H54 (cell line): ENCODE measurements at regions not wholly inside any gene's neighbourhood (a gene's known extent, or its start where the extent isn't known, plus 50 kb on each side); places are given as distances from the start of the nearest gene placed in this dataset.

Experiments
- DNase-seq: peaks from one replicate; pipeline ENCODE4 v3.0.0; 2011; ENCODE audit warnings: low spot score, mixed read lengths; ENCODE audit not compliant: insufficient read length
- FAIRE-seq: peaks from 3 replicates; lab custom pipeline; 2011; peaks lifted over from hg19 to GRCh38; lab: Jason Lieb, UNC
- POLR2A ChIP-seq: IDR thresholded peaks from 2 replicates; pipeline ENCODE4 v1.6.1; 2011; ENCODE audit warnings: low read depth, mild to moderate bottlenecking, low read length

- no peak for TF ChIP-seq POLR2A
- DNase-seq (no peak), FAIRE-seq (no peak)
Measured at GRCh38 chr16:52293204-52293603, 253.7 kb downstream of the TOX3 start.

DNA sequence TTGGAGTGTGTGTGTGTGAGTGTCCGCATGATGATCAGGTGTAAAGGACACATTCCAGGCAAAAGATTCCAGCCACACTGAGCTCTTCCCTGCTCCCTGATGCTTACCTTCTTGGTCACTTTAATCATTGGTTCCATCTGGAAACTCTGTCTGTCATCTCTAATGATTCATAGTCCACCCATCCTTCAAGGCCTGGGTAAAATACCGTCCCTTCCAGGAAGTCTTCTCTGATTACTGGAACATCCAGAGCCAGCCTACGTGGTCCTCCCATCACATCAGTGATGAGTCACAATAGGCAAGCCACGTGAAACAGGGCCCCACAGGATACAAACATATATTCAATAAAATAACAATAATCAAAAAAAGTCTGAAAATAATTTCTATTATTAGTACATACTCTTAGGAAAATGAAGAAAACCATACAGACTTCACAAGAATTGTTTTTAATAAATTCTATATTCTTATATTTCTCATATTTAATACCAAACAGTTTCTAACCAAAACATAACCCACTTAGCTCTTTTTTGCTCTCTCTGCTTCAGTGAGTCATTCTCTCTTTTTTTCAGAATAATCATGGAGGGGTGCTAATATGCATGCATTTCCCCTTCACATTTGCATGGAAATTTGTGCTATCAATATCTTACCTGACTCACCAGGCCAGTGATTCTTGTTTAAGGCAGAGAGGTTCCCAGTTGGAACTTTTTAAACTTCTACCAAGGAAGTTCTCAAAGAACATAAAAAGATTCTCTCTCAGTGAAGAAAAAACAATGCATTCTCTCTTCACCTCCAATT lies 263.2 kb downstream of the TOX3 start:
- FAIRE-seq (no peak), DNase-seq (no peak)
- no peak for TF ChIP-seq POLR2A

DNA sequence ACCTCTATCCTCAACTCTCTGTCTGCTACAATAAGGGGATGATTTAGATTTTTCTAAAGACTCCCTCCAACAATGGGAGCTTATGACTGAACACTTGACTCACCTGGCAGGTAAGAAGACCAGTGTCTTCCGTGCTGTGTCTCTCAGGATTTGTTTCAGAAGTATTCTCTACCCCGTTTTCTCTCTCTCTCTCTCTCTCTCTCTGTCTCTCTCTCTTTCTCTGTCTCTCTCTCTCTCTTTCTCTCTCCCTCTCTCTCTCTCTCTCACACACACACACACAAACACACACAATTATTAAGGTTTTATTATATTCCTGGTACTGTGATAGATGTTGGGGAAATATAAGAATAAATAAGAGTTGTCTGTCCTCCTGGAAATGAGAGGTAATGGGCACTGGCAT lies 263.9 kb downstream of the TOX3 start:
- no peak for FAIRE-seq
- DNase-seq, result no peak
- no peak for TF ChIP-seq POLR2A

GRCh38 chr16:52280086-52280485 lies 266.9 kb downstream of the TOX3 start:
- no peak for FAIRE-seq
- TF ChIP-seq POLR2A, result no peak
- no peak for DNase-seq

- TF ChIP-seq POLR2A, result no peak
- DNase-seq, result no peak
- no peak for FAIRE-seq
Measured at GRCh38 chr16:52271088-52271750, 275.7 kb downstream of the TOX3 start.

DNA sequence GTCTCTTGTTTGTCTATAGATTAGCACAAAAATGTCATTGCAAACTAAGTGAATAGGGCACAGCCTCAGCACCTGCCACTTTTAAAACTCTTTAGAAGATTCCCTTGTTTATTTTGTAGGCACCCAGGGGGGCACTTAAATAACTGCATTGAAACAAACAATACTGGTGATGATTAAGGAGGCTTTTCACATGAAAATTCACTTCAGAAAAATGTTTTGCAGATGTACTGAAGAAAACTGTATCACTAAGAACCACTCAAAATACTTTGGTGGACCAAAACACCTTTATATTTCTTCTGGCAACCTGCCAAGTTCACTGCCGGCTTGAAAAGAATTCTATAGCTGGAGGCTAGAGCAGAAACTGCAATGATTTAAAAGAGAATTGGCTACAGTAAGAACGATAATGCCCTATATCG lies 281.5 kb downstream of the TOX3 start:
- TF ChIP-seq POLR2A, result no peak
- no peak for FAIRE-seq
- no peak for DNase-seq

DNA sequence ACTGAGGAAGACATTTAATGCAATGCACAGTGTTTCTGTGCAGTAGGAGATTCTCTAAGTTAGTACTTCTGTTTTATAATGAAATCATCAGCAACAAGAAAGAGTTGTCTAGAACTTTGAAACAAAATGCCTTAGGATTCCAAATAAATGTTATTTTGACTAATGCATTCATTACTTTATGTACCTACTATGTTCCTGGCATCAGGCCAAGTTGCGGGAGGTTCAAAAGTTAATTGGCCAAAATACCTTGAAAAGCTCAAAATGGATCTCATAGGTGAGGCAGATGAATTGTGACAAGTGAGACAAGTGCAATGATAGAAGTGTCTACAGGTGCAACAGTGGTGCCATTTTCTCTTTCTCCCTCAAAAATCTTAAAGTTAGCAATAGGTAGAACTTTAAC lies 289.4 kb downstream of the TOX3 start:
- FAIRE-seq (no peak), DNase-seq (no peak)
- TF ChIP-seq POLR2A, result no peak

DNA sequence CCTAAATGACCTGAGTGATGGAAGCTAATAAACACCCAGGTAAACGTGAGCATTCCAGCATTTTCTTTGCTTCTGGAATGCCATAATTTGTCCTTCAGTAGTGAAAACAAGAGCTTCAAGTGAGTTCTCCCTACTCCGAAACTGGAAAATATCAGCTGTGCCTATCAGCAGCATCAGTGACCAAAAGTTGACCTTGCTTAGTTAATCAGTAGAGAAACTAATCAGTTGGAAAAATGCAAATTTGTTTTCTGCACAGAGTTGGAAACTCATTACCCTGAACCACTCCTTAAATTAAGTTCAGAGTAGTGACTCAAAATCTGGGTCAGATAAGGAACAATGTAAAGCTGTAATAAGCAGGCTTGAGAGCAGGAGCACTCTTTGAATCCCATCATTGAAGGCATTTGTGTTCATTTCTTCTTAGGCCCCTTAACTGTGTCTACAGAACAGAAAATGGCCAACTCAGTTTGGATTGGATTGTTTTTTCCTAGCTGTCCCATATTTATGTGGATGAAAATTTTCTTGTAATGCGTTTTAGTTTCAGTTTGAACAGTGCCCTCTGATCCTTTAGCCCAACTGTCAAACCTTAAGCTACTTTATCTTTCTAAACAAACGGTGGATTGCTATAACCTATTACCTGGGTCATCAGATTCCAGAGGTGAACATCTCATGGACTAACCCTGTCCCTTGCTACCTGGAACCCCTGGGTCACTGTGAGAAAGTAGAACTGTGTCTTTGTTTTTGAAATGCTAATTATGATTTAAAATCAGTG lies 290.4 kb downstream of the TOX3 start:
- TF ChIP-seq POLR2A, result no peak
- FAIRE-seq, result no peak
- no peak for DNase-seq

- FAIRE-seq, result no peak
- no peak for DNase-seq
- TF ChIP-seq POLR2A, result no peak
Measured at GRCh38 chr16:52254746-52255145, 292.2 kb downstream of the TOX3 start.

GRCh38 chr16:52252680-52253079 lies 294.3 kb downstream of the TOX3 start:
- DNase-seq (no peak), FAIRE-seq (no peak)
- no peak for TF ChIP-seq POLR2A

- no peak for TF ChIP-seq POLR2A
- DNase-seq (no peak), FAIRE-seq (no peak)
Measured at GRCh38 chr16:52251495-52251894, 295.4 kb downstream of the TOX3 start.

GRCh38 chr16:52247737-52248136 lies 299.2 kb downstream of the TOX3 start:
- no peak for TF ChIP-seq POLR2A
- DNase-seq (no peak), FAIRE-seq (no peak)

- FAIRE-seq, result no peak
- no peak for DNase-seq
- no peak for TF ChIP-seq POLR2A
Measured at GRCh38 chr16:52238710-52239109, 308.2 kb downstream of the TOX3 start.

DNA sequence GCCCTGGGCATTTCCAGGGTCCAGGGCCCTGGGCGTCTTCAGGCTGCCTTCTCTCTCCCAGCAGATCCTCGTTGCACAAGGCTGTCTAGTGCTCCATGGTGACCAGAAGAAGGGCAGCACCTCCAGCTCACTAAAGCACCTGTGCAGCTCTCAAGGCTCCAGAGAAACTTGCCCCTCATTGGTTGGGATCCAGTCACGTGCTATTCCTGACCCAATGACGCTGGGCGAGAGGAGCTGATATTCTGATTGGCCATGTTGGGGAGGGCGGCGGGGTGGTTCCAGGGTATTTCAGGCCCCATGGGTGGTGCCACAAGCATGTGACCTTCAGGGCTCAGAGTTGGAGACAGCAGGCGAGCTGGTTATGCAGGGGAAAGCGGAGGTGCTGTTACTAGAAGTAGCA lies 309.1 kb downstream of the TOX3 start:
- TF ChIP-seq POLR2A, result no peak
- DNase-seq (no peak), FAIRE-seq (no peak)
